ENCODE measurements at regions not wholly inside any gene's neighbourhood (a gene's known extent, or its start where the extent isn't known, plus 50 kb on each side); places are given as distances from the start of the nearest gene placed in this dataset.

DNA sequence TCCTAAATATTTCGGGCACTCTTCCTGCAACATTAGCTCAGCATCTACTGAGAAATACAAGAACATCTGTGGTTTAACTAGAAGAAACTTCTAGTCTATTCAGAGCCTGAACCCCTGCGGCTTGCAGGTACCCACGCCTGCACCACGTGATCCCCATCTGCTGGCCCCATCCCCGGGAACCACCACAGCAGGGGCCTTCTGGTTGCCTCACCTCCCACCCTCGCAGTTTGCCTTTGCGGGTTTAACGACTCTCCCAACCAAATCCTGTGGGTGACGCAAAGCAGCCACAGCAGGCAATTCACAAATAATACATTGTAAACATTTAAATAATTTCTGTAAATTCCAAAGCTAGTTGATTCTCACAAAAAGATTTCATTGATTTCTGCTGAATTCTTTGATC lies 90.2 kb upstream of the TMEM18 start:
- H3K27ac ChIP-seq (ENCODE audit: extremely low read depth, low read depth, low read length) = no peak overlapping the region
- POLR2A ChIA-PET = no interaction called here
- H3K4me1 ChIP-seq (ENCODE audit: control insufficient read depth, insufficient read depth, low read length) = no peaks in the 10 kb centered on the region
- no peaks in the 10 kb centered on the region for H3K36me3 ChIP-seq (ENCODE audit: control insufficient read depth in 2 of 2, insufficient read depth in 1 of 2, low read length in 2 of 2)
- no peak overlapping the region for H3K4me3 ChIP-seq (ENCODE audit: low read depth, low read length)
- CTCF ChIA-PET = no interaction called here
- TF ChIP-seq ZNF423 (tag by site-specific recombination; IDR thresholded peaks at IDR 0.05) (peak; percentile 43; the same call in 1 of the 2 replicates), ZIC2 (tag by site-specific recombination; IDR thresholded peaks at IDR 0.05) (peak; percentile 72), ZFHX2 (tag by site-specific recombination; conservative IDR thresholded peaks at IDR 0.05) (peak; percentile 65), ZNF19 (tag by site-specific recombination; IDR thresholded peaks at IDR 0.05; ENCODE audit: low read depth) (no peak), EGR2 (tag by site-specific recombination; IDR thresholded peaks at IDR 0.05; ENCODE audit: low read depth) (peak; percentile 37; the same call in 1 of the 2 replicates)
- TF ChIP-seq, protein P1, sequence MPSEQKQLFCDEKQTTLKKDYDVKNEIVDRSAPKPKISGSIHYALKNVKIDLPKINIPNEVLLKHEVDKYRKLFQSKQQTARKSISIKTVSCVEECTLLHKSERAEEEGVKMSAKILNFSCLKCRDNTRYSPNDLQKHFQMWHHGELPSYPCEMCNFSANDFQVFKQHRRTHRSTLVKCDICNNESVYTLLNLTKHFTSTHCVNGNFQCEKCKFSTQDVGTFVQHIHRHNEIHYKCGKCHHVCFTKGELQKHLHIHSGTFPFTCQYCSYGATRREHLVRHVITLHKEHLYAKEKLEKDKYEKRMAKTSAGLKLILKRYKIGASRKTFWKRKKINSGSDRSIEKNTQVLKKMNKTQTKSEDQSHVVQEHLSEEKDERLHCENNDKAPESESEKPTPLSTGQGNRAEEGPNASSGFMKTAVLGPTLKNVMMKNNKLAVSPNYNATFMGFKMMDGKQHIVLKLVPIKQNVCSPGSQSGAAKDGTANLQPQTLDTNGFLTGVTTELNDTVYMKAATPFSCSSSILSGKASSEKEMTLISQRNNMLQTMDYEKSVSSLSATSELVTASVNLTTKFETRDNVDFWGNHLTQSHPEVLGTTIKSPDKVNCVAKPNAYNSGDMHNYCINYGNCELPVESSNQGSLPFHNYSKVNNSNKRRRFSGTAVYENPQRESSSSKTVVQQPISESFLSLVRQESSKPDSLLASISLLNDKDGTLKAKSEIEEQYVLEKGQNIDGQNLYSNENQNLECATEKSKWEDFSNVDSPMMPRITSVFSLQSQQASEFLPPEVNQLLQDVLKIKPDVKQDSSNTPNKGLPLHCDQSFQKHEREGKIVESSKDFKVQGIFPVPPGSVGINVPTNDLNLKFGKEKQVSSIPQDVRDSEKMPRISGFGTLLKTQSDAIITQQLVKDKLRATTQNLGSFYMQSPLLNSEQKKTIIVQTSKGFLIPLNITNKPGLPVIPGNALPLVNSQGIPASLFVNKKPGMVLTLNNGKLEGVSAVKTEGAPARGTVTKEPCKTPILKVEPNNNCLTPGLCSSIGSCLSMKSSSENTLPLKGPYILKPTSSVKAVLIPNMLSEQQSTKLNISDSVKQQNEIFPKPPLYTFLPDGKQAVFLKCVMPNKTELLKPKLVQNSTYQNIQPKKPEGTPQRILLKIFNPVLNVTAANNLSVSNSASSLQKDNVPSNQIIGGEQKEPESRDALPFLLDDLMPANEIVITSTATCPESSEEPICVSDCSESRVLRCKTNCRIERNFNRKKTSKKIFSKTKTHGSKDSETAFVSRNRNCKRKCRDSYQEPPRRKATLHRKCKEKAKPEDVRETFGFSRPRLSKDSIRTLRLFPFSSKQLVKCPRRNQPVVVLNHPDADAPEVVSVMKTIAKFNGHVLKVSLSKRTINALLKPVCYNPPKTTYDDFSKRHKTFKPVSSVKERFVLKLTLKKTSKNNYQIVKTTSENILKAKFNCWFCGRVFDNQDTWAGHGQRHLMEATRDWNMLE (tag by site-specific recombination; conservative IDR thresholded peaks at IDR 0.05; ENCODE audit: low read depth) = no peak
- TF ChIP-seq, protein P2, sequence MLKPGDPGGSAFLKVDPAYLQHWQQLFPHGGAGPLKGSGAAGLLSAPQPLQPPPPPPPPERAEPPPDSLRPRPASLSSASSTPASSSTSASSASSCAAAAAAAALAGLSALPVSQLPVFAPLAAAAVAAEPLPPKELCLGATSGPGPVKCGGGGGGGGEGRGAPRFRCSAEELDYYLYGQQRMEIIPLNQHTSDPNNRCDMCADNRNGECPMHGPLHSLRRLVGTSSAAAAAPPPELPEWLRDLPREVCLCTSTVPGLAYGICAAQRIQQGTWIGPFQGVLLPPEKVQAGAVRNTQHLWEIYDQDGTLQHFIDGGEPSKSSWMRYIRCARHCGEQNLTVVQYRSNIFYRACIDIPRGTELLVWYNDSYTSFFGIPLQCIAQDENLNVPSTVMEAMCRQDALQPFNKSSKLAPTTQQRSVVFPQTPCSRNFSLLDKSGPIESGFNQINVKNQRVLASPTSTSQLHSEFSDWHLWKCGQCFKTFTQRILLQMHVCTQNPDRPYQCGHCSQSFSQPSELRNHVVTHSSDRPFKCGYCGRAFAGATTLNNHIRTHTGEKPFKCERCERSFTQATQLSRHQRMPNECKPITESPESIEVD (tag by site-specific recombination; IDR thresholded peaks at IDR 0.05) = no peak
- no peaks in the 10 kb centered on the region for H3K9me3 ChIP-seq (ENCODE audit: control insufficient read depth, insufficient read depth, low read depth, low read length)

DNA sequence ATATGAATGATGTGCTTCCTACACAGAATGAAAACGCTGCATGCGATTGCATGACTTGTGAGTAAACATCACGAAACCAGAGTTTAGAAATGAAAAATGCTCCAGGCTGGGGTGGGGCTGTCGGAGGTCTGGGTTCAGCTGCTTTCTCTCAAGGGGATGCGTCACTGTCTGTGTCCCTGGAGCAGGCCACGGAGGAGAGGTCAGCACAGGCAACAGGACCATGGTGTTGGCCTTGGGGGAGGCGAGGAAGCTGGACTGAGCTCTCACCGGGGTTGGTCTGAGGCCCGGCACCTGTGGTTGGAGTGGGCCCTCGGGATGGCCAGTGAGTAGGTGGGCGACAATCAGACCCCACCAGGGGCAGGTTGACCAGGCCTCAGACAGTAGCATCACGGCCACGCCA lies 89.0 kb upstream of the TMEM18 start:
- no peak for TF ChIP-seq ZNF121 (tag by site-specific recombination; IDR thresholded peaks at IDR 0.05)
- TF ChIP-seq ZBTB48 (tag by site-specific recombination; IDR thresholded peaks at IDR 0.05) = no peak
- TF ChIP-seq ZBTB8A (tag by site-specific recombination; IDR thresholded peaks at IDR 0.05) = no peak
- TF ChIP-seq SALL2 (tag by site-specific recombination; IDR thresholded peaks at IDR 0.05; ENCODE audit: borderline replicate concordance) = no peak
- TF ChIP-seq ZNF555 (tag by site-specific recombination; conservative IDR thresholded peaks at IDR 0.05) = no peak
- TF ChIP-seq ZNF114 (tag by site-specific recombination; IDR thresholded peaks at IDR 0.05) = no peak
- no peak for TF ChIP-seq SETDB1 (IDR thresholded peaks at IDR 0.05; ENCODE audit: insufficient read length, low read length)
- TF ChIP-seq KLF16 (tag by site-specific recombination; IDR thresholded peaks at IDR 0.05) = no peak
- TF ChIP-seq ZNF302 (tag by site-specific recombination; IDR thresholded peaks at IDR 0.05; ENCODE audit: low read depth) = no peak
- no peak for TF ChIP-seq ZNF529 (tag by site-specific recombination; IDR thresholded peaks at IDR 0.05; ENCODE audit: insufficient replicate concordance)
- TF ChIP-seq ZNF776 (tag by site-specific recombination; IDR thresholded peaks at IDR 0.05; ENCODE audit: borderline replicate concordance) = no peak
- no peak for TF ChIP-seq ZNF366 (tag by site-specific recombination; conservative IDR thresholded peaks at IDR 0.05)
- TF ChIP-seq, protein P3, sequence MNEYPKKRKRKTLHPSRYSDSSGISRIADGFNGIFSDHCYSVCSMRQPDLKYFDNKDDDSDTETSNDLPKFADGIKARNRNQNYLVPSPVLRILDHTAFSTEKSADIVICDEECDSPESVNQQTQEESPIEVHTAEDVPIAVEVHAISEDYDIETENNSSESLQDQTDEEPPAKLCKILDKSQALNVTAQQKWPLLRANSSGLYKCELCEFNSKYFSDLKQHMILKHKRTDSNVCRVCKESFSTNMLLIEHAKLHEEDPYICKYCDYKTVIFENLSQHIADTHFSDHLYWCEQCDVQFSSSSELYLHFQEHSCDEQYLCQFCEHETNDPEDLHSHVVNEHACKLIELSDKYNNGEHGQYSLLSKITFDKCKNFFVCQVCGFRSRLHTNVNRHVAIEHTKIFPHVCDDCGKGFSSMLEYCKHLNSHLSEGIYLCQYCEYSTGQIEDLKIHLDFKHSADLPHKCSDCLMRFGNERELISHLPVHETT (tag by site-specific recombination; IDR thresholded peaks at IDR 0.05) = no peak
- no peak for TF ChIP-seq KLF1 (tag by site-specific recombination; IDR thresholded peaks at IDR 0.05)
- no peak for TF ChIP-seq ZNF629 (tag by site-specific recombination; IDR thresholded peaks at IDR 0.05)
- TF ChIP-seq ZNF274 (IDR thresholded peaks at IDR 0.05; ENCODE audit: low read length) = no peak
- no peak for TF ChIP-seq ZNF274 (tag by site-specific recombination; IDR thresholded peaks at IDR 0.05; ENCODE audit: borderline replicate concordance)
- TF ChIP-seq ZNF473 (tag by site-specific recombination; IDR thresholded peaks at IDR 0.05) = no peak
- no peaks in the 10 kb centered on the region for H3K4me1 ChIP-seq (ENCODE audit: control insufficient read depth, insufficient read depth, low read length)
- POLR2A ChIA-PET = no interaction called here
- H3K27ac ChIP-seq (ENCODE audit: extremely low read depth, low read depth, low read length) = no peak overlapping the region
- CTCF ChIA-PET = interaction anchor here (0.5 to 0.7 kb wide), 2 partner anchors 26 to 627 kb away, joined by 3 read pairs; no protein-coding TSS in a partner anchor
- H3K36me3 ChIP-seq (ENCODE audit: control insufficient read depth in 2 of 2, insufficient read depth in 1 of 2, low read length in 2 of 2) = no peaks in the 10 kb centered on the region
- no peaks in the 10 kb centered on the region for H3K9me3 ChIP-seq (ENCODE audit: control insufficient read depth, insufficient read depth, low read depth, low read length)
- H3K4me3 ChIP-seq (ENCODE audit: low read depth, low read length) = no peak overlapping the region
